ENCODE measurements at regions not wholly inside any gene's neighbourhood (a gene's known extent, or its start where the extent isn't known, plus 50 kb on each side); places are given as distances from the start of the nearest gene placed in this dataset.
"Not testable (repeated sequence)": the region's sequence is repeated elsewhere in the genome, so short reads cannot be mapped to it uniquely, and the experiment has no call there.

DNA sequence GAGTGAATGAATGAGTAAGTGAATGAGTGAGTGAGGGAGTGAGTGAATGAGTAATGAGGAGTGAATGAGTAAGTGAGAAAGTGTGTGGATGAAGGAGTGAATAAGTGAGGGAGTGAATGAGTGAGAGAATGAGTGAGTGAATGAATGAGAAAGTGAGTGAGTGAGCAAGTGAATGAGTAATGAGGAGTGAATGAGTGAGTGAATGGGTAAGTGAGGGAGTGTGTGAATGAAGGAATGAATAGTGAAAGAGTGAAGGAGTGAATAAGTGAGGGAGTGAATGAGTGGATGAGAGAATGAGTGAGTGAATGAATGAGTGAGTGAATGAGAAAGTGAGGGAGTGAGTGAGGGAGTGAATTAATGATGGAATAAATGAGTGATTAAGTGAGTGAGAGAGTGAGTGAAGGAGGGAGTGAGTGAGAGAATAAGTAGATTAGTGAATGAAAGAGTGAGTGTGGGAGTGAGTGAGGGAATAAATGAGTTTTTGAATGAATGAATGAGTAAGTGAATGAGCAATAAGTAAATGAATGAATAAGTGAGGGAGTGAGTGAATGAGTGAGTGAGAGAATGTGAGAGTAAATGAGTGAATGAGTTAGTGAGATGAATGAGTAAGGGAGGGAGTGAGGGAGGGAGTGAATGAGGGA lies 364.5 kb downstream of the ADGRD1 start:
- no peak for ATAC-seq

- no peak for ATAC-seq
Measured at GRCh38 chr12:131321988-131322387, 368.3 kb downstream of the ADGRD1 start.

DNA sequence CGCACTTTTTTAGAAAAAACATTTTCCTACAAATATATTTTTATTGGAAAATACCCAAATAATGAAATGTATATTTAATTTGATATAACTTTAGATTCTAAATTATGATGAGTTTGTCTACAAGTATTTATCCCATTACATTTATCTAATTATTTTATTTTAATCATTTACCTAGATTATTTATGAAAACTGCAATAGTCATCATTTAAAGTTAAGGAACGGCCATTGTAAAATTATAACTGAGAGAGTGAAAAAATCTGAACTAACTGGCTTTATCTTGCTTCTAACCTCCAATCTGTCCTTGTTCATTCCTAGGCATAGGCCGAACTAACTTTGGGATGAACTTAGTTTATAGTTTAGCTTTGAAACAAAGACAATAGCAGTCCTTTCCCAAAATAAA lies 368.8 kb downstream of the ADGRD1 start:
- ATAC-seq, result not testable (repeated sequence)

GRCh38 chr12:131323879-131324278 lies 370.2 kb downstream of the ADGRD1 start:
- no peak for ATAC-seq

- ATAC-seq, result no peak
Measured at GRCh38 chr12:131327521-131328488, 374.1 kb downstream of the ADGRD1 start.

- ATAC-seq, result not testable (repeated sequence)
Measured at GRCh38 chr12:131328861-131329845, 375.4 kb downstream of the ADGRD1 start.

GRCh38 chr12:131330106-131330815 lies 376.6 kb downstream of the ADGRD1 start:
- ATAC-seq, result no peak

GRCh38 chr12:131331148-131331750 lies 377.5 kb downstream of the ADGRD1 start:
- no peak for ATAC-seq

- no peak for ATAC-seq
Measured at GRCh38 chr12:131332224-131332623, 378.5 kb downstream of the ADGRD1 start.

GRCh38 chr12:131333136-131333535 lies 377.8 kb upstream of the SFSWAP start:
- no peak for ATAC-seq

DNA sequence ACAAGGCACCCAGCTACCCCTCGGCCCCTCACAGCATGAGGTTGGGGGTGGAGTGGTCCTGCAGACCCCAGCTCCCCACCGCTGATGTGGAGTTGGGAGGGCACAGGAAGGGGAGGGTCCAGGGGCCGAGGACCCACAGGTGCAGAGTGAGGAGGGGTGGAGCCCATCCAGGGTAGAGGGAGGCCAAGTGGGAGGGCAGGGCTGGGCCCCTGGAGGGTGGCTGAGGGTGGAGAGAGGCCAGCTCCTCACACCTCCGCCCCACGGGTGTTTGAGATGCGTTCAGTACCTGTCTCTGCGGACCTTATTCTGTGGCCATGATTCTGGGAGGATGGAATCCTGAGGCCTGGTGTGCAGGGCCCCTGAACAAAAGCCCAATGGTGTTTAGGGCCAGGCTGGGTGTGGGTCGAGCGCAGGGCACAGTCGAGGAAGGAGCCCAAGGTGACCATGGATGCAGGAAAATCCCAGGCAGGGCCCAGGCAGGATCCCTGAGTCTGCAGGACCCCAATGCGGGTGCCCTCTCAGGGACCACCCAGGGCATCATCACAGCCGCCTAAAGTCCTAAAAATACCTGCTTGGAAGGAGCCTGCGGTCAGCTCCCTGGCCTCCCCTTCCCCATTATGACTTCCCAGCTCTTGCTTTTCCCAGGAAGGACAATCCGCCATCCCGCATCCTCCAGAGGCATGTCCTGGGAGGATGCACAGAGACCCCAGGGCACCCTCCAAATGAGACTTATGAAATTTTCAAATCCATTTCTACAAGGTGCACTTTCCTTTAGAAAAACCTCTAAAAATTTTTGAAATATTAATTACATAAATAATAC lies 377.1 kb upstream of the SFSWAP start:
- ATAC-seq, result no peak

GRCh38 chr12:131334835-131335234 lies 376.1 kb upstream of the SFSWAP start:
- ATAC-seq, result no peak

- ATAC-seq, result no peak
Measured at GRCh38 chr12:131335456-131335855, 375.4 kb upstream of the SFSWAP start.

GRCh38 chr12:131337861-131338260 lies 373.0 kb upstream of the SFSWAP start:
- ATAC-seq, result not testable (repeated sequence)

DNA sequence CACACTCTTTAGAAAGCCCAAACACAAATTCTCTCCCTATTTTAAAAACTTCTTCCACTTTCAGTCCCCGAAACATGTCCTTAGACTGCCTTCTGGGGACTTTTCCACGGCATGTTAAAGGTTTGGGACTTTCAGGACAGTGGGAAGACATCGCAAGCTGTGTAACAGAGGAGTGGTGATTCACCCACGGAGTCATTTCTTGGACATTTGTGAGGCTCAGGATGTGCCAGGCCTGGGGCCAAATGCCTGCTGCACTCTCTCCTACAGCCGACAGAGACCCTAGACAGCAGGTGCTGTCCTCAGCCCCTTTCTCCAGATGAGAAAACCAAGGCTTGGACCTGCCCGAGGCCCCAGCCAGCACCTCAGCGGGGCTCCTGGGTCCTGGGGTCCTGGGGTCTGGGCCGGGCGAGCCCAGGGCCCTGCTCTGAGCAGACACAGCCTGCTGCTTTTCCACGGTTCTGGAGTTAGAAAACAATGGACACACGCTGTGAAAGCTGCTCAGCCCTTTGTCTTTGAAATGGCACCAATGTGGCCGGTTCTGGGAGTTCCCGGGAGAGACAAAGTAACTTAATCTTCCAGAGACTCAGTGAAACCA lies 370.2 kb upstream of the SFSWAP start:
- ATAC-seq, result no peak

DNA sequence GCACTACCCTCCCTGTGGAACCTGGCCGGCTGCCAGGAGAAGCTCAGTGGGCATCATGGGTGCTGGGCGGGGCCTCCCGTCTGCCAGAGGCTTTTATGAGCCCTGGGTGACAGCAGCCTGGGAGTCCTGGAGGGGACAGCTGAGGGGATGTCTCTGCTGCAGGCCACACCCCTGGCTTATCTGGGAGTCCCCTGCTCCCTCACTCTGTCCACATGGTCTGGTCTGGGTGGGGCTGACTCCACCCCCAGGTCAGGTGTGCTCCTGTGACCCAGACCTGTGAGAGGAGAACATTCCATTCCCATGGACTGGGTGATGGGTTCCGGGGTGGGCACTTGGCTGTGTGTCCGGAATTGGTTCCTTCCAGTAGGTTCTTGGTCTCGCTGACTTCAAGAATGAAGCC lies 369.3 kb upstream of the SFSWAP start:
- not testable (repeated sequence) for ATAC-seq

DNA sequence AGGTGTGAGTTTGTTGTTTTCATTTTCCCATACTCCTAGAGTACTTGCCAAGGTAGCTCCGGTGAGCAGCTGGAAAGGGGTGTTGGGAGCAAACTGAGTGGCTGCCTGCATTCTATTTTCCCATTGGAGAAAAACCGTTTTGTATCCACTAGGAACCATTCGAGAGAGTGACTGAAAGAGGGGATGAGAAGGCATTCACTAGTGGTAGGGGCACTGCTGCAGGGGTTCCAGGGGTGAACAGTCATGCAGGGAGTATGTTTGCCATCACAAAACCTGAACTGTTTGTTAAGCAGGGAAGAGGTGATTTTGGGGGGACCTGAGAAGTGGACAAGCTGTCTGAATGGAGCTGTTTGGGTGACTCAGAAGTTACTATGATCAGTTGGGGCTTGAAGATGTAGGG lies 367.5 kb upstream of the SFSWAP start:
- ATAC-seq, result not testable (repeated sequence)

DNA sequence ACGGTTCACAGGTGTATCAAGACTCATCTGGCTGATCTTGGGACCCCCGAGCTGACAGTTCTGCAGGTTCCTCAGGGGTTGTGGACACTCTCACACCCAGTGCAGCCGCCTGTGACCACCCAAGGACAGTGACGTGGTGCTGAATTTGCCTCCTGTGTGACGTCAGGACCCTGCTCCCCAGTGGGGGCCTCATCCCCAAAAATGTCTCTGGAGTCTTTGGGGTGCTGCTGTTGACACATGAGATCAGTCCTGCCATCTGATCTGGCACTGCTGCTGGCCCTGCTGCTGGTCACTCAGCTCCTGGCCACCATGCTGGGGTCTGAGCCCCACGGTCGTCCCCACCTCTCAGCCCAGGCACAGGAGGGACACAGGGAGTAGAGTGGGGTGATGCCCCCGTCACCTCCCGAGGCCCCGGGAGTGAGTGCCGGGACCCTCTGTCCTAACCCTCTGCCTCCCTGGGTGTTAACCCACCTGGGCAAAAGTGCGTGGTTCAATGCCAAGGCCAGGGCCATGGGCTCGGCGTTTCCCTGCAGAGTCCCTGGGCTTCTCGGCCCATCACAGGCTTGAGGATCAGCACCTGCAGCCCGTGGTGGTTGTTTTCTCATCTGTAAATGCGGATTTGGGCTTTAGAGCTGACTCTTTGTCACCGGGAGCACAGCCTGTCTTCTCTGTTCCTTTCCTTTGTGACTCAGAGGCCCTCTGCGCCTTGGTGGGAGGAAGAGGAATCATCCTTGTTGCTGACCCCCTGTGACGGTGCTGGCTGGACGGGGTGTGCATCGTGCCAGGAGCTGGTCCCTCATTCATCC lies 366.0 kb upstream of the SFSWAP start:
- not testable (repeated sequence) for ATAC-seq
